ENCODE measurements at regions not wholly inside any gene's neighbourhood (a gene's known extent, or its start where the extent isn't known, plus 50 kb on each side); places are given as distances from the start of the nearest gene placed in this dataset.

GRCh38 chr5:91839233-91839632 is 456.1 kb upstream of the ARRDC3 start:
- ChIA-PET POLR2A (no interaction called here), CTCF (no interaction called here)
- no peak for TF ChIP-seq CTCF (IDR thresholded peaks at IDR 0.05; ENCODE audit: insufficient read depth, low read length, missing control alignments)
- no peak overlapping the region for H3K4me3 ChIP-seq (ENCODE audit: low read depth, low read length)
- no peak for DNase-seq (ENCODE audit: low read depth, low spot score)

GRCh38 chr5:91830361-91830953 is 447.3 kb upstream of the ARRDC3 start:
- ChIA-PET CTCF (no interaction called here), POLR2A (no interaction called here)
- DNase-seq (ENCODE audit: low read depth, low spot score): no peak
- no peak overlapping the region for H3K4me3 ChIP-seq (ENCODE audit: low read depth, low read length)
- no peak for TF ChIP-seq CTCF (IDR thresholded peaks at IDR 0.05; ENCODE audit: insufficient read depth, low read length, missing control alignments)

DNA sequence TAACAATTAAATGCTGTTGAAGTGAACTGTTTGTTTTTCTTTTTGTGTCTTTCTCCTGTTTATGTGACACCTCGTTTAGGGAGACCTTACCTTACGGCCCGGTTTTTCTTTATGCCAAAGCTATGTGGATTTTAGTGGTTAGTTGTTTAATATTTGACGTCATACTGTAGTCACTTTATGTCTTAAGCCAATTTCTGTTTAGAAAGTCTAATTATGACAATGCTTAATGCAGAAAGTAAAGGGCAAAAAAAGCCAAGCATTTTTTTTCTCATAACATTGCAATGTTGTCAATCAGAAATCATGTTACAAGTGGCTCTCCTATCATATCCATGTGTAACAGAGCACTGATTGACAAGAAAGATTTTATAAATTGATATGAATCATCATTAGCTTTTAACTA is 442.5 kb upstream of the ARRDC3 start:
- CTCF ChIA-PET: no interaction called here
- POLR2A ChIA-PET: no interaction called here
- no peak for TF ChIP-seq CTCF (IDR thresholded peaks at IDR 0.05; ENCODE audit: insufficient read depth, low read length, missing control alignments)
- H3K4me3 ChIP-seq (ENCODE audit: low read depth, low read length): no peak overlapping the region
- no peak for DNase-seq (ENCODE audit: low read depth, low spot score)

- H3K4me3 ChIP-seq (ENCODE audit: low read depth, low read length): no peak overlapping the region
- ChIA-PET POLR2A (no interaction called here), CTCF (no interaction called here)
- no peak for DNase-seq (ENCODE audit: low read depth, low spot score)
- no peak for TF ChIP-seq CTCF (IDR thresholded peaks at IDR 0.05; ENCODE audit: insufficient read depth, low read length, missing control alignments)
These were observed 441.3 kb upstream of the ARRDC3 start for GRCh38 chr5:91824406-91824805.

GRCh38 chr5:91820874-91821273 is 437.8 kb upstream of the ARRDC3 start:
- H3K4me3 ChIP-seq (ENCODE audit: low read depth, low read length): no peak overlapping the region
- POLR2A ChIA-PET: no interaction called here
- CTCF ChIA-PET: no interaction called here
- TF ChIP-seq CTCF (IDR thresholded peaks at IDR 0.05; ENCODE audit: insufficient read depth, low read length, missing control alignments): no peak
- no peak for DNase-seq (ENCODE audit: low read depth, low spot score)

GRCh38 chr5:91816681-91817080 is 433.6 kb upstream of the ARRDC3 start:
- ChIA-PET CTCF (no interaction called here), POLR2A (no interaction called here)
- no peak for DNase-seq (ENCODE audit: low read depth, low spot score)
- TF ChIP-seq CTCF (IDR thresholded peaks at IDR 0.05; ENCODE audit: insufficient read depth, low read length, missing control alignments): no peak
- H3K4me3 ChIP-seq (ENCODE audit: low read depth, low read length): no peak overlapping the region

All from AG04449 (cell line).